Inflammatory macrophage (primary cell): ENCODE measurements at regions not wholly inside any gene's neighbourhood (a gene's known extent, or its start where the extent isn't known, plus 50 kb on each side); places are given as distances from the start of the nearest gene placed in this dataset.

ENCODE experiments used
- DNase-seq, 2 donors: peaks; one replicate each; pipeline ENCODE4 v3.0.0-alpha.2; 2020 to 2022

GRCh38 chr18:78126106-78126505, 853.5 kb upstream of the SALL3 start:
- DNase-seq: no peak

GRCh38 chr18:78126536-78126935, 853.1 kb upstream of the SALL3 start:
- DNase-seq: no peak

GRCh38 chr18:78127041-78127440, 852.6 kb upstream of the SALL3 start:
- no peak for DNase-seq

GRCh38 chr18:78128004-78128403, 851.6 kb upstream of the SALL3 start:
- DNase-seq: no peak

- no peak for DNase-seq
Measured at GRCh38 chr18:78129260-78129659, 850.4 kb upstream of the SALL3 start.

GRCh38 chr18:78130232-78131195, 849.1 kb upstream of the SALL3 start:
- no peak for DNase-seq

GRCh38 chr18:78133729-78134128, 845.9 kb upstream of the SALL3 start:
- no peak for DNase-seq

- DNase-seq: no peak
Measured at GRCh38 chr18:78136986-78137385, 842.6 kb upstream of the SALL3 start.

GRCh38 chr18:78138983-78139496, 840.6 kb upstream of the SALL3 start:
- no peak for DNase-seq

GRCh38 chr18:78140294-78140693, 839.3 kb upstream of the SALL3 start:
- DNase-seq: no peak

- DNase-seq: no peak
Measured at GRCh38 chr18:78144669-78145068, 834.9 kb upstream of the SALL3 start.

GRCh38 chr18:78145096-78145495, 834.5 kb upstream of the SALL3 start:
- no peak for DNase-seq

GRCh38 chr18:78146136-78147085, 833.2 kb upstream of the SALL3 start:
- no peak for DNase-seq

GRCh38 chr18:78150590-78150989, 829.0 kb upstream of the SALL3 start:
- DNase-seq: no peak

- DNase-seq: no peak
Measured at GRCh38 chr18:78151234-78151633, 828.4 kb upstream of the SALL3 start.

GRCh38 chr18:78151948-78152725, 827.5 kb upstream of the SALL3 start:
- DNase-seq: no peak

GRCh38 chr18:78153362-78153761, 826.3 kb upstream of the SALL3 start:
- no peak for DNase-seq

GRCh38 chr18:78154444-78154843, 825.2 kb upstream of the SALL3 start:
- no peak for DNase-seq

GRCh38 chr18:78154853-78155252, 824.8 kb upstream of the SALL3 start:
- no peak for DNase-seq

GRCh38 chr18:78156466-78156865, 823.2 kb upstream of the SALL3 start:
- no peak for DNase-seq

- DNase-seq: no peak
Measured at GRCh38 chr18:78158943-78159342, 820.7 kb upstream of the SALL3 start.

GRCh38 chr18:78159397-78159796, 820.2 kb upstream of the SALL3 start:
- no peak for DNase-seq
